GM12878 (cell line): ENCODE measurements at regions not wholly inside any gene's neighbourhood (a gene's known extent, or its start where the extent isn't known, plus 50 kb on each side); places are given as distances from the start of the nearest gene placed in this dataset.
"Not testable (repeated sequence)": the region's sequence is repeated elsewhere in the genome, so short reads cannot be mapped to it uniquely, and the experiment has no call there.

ENCODE experiments used
- ATAC-seq: fragments of 200-7000 bp; cut with Tn5 transposase; 3 replicates; pipeline ENCODE4 v1.9.1; 2020; ENCODE audit warnings: mild to moderate bottlenecking, moderate library complexity
- BruUV-seq: library from RNA; stranded (reverse); fragments of 400-500 nt; replicated peaks from 2 replicates; lab custom pipeline; 2021; lab: Mats Ljungman, UMichigan
- CTCF ChIA-PET: fragments of 300-600 bp; sonication (Branson Sonifier 250); formaldehyde crosslinking; extraction: SDS; loops from one replicate; lab custom pipeline; 2021; ENCODE audit warnings: inconsistent platforms; lab: Yijun Ruan, JAX
- POLR2A ChIA-PET: fragments of 350-600 bp; formaldehyde crosslinking; extraction: SDS; loops from one replicate; lab custom pipeline; 2021; ENCODE audit warnings: inconsistent platforms; lab: Charles Lee
- RAD21 ChIA-PET: fragments of 300-600 bp; sonication (Branson Sonifier 250); formaldehyde crosslinking; loops from one replicate; lab custom pipeline; 2023; ENCODE audit warnings: antibody characterized with exemption; ENCODE audit not compliant: unreplicated experiment; lab: Charles Lee
- SMC1A ChIA-PET: fragments of 300-600 bp; sonication (Branson Sonifier 250); formaldehyde crosslinking; loops from one replicate; lab custom pipeline; 2023; ENCODE audit not compliant: unreplicated experiment, uncharacterized antibody; lab: Charles Lee
- DNase-seq: peaks from one replicate; pipeline ENCODE4 v3.0.0-alpha.2; 2011; ENCODE audit warnings: low read depth, low spot score
- FAIRE-seq: peaks from 3 replicates; lab custom pipeline; 2011; peaks lifted over from hg19 to GRCh38; lab: Jason Lieb, UNC
- H2AFZ ChIP-seq: 2 replicates; pipeline ENCODE4 v1.6.0; 2011; ENCODE audit warnings: low read depth, low read length, control low read depth; ENCODE audit not compliant: control insufficient read depth
- H3K27ac ChIP-seq: 2 replicates; pipeline ENCODE4 v1.5.1; 2011; ENCODE audit warnings: control low read depth; ENCODE audit not compliant: control insufficient read depth, insufficient read depth
- H3K27me3 ChIP-seq, 2 experiments: replicated peaks in 1 of 2; 2 replicates each; pipeline versions ENCODE4 v1.6.0 to v1.6.1; 2011; ENCODE audit warnings: low read length in 1 of 2; ENCODE audit not compliant: control insufficient read depth in 2 of 2, insufficient read depth in 2 of 2
- H3K36me3 ChIP-seq, 2 experiments: 2 replicates each; pipeline ENCODE4 v1.5.1; 2011; ENCODE audit warnings: low read length in 1 of 2; ENCODE audit not compliant: control insufficient read depth in 2 of 2, insufficient read depth in 2 of 2
- H3K4me1 ChIP-seq: 2 replicates; pipeline ENCODE4 v1.6.1; 2011; ENCODE audit warnings: mild to moderate bottlenecking, low read length, moderate library complexity, mixed read lengths; ENCODE audit not compliant: control insufficient read depth, insufficient read depth
- H3K4me2 ChIP-seq: 2 replicates; pipeline ENCODE4 v1.6.0; 2011; ENCODE audit warnings: control low read depth; ENCODE audit not compliant: control insufficient read depth, insufficient read depth
- H3K4me3 ChIP-seq: fragments of 200-600 bp; sonication (generic); 2 replicates; pipeline ENCODE4 v1.5.1; 2016
- H3K79me2 ChIP-seq: 2 replicates; pipeline ENCODE4 v1.6.0; 2011; ENCODE audit warnings: low read length; ENCODE audit not compliant: control insufficient read depth, insufficient read depth
- H3K9ac ChIP-seq: 2 replicates; pipeline ENCODE4 v1.8.0; 2011; ENCODE audit warnings: low read length, control low read depth, mixed read lengths; ENCODE audit not compliant: control insufficient read depth, insufficient read depth
- H3K9me3 ChIP-seq: replicated peaks from 3 replicates; pipeline ENCODE4 v1.5.1; 2011; ENCODE audit warnings: mild to moderate bottlenecking, low read length; ENCODE audit not compliant: control insufficient read depth, insufficient read depth
- H4K20me1 ChIP-seq: 2 replicates; pipeline ENCODE4 v1.6.0; 2011; ENCODE audit not compliant: control insufficient read depth, insufficient read depth
- ATF2 ChIP-seq: IDR thresholded peaks from 2 replicates; pipeline ENCODE4 v1.6.1; 2012; ENCODE audit warnings: low read length, inconsistent platforms
- BACH1 ChIP-seq: fragments of 450-650 bp; IDR thresholded peaks from 2 replicates; pipeline ENCODE4 v1.6.1; 2017; ENCODE audit warnings: mild to moderate bottlenecking, borderline replicate concordance
- CEBPZ ChIP-seq: fragments of 150-350 bp; IDR thresholded peaks from 2 replicates; pipeline ENCODE4 v1.6.1; 2016; ENCODE audit warnings: low read depth, low read length
- NKRF ChIP-seq: fragments of 450-650 bp; conservative IDR thresholded peaks from 2 replicates; pipeline ENCODE4 v1.6.1; 2017; ENCODE audit warnings: mild to moderate bottlenecking, moderate library complexity
- PAX8 ChIP-seq: fragments of 450-650 bp; IDR thresholded peaks from 2 replicates; pipeline ENCODE4 v1.6.1; 2017; ENCODE audit warnings: mild to moderate bottlenecking, moderate library complexity
- TBL1XR1 ChIP-seq: IDR thresholded peaks from 2 replicates; pipeline ENCODE4 v1.6.1; 2012; ENCODE audit warnings: low read depth, low read length, improper control_type of control experiment
- TCF12 ChIP-seq: IDR thresholded peaks from 2 replicates; pipeline ENCODE4 v1.6.1; 2011; ENCODE audit warnings: low read depth, mild to moderate bottlenecking, low read length
- WGBS: methylation state at CpG from one replicate; pipeline ENCODE4 v1.1.6; 2016; ENCODE audit warnings: low lambda C conversion rate; ENCODE audit not compliant: insufficient replicate concordance, insufficient coverage; ENCODE audit errors: missing lambda C conversion rate; 5-methylcytosine and 5-hydroxymethylcytosine counted together
- in situ Hi-C: fragments of 300-500 bp; cut with MboI; formaldehyde crosslinking; loops from 9 replicates; pipeline ENCODE4 v1.14.3; 2018; ENCODE audit warnings: mixed read lengths
- intact Hi-C: fragments of 100-400 bp; cut with micrococcal nuclease; formaldehyde crosslinking; loops from one replicate; pipeline ENCODE4 v1.14.2; 2022; ENCODE audit not compliant: unreplicated experiment
- TF ChIP-seq, protein P1 (sequence below): IDR thresholded peaks from 2 replicates; pipeline ENCODE4 v1.6.1; 2012; ENCODE audit warnings: improper control_type of control experiment, low read depth, low read length; ENCODE audit not compliant: insufficient replicate concordance

DNA sequence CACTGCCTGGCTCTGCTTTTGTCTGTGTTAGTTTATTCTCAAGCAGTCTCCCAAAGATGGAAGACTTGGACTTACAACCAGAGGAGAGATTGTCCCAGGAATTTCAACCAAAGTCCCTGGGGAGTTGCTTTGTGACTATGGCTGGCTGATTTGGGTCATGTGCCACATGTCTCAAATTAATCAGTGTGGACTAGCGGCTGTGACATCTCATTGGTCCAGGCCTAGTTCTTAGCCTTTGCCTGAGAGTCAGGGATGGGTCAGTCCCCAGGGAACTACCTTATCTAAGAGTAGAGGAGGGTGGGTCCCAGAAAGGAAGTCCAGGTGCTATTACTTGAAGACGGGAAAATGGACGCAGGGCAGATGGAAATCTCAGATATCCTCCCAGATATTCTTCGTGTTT is 217.1 kb downstream of the ACKR3 start (continued):
- TF ChIP-seq ATF2, result no peak
- TF ChIP-seq TCF12, result no peak
- no peak for TF ChIP-seq BACH1
- no peak for TF ChIP-seq TBL1XR1
- TF ChIP-seq NKRF, result no peak
- TF ChIP-seq, protein P1, sequence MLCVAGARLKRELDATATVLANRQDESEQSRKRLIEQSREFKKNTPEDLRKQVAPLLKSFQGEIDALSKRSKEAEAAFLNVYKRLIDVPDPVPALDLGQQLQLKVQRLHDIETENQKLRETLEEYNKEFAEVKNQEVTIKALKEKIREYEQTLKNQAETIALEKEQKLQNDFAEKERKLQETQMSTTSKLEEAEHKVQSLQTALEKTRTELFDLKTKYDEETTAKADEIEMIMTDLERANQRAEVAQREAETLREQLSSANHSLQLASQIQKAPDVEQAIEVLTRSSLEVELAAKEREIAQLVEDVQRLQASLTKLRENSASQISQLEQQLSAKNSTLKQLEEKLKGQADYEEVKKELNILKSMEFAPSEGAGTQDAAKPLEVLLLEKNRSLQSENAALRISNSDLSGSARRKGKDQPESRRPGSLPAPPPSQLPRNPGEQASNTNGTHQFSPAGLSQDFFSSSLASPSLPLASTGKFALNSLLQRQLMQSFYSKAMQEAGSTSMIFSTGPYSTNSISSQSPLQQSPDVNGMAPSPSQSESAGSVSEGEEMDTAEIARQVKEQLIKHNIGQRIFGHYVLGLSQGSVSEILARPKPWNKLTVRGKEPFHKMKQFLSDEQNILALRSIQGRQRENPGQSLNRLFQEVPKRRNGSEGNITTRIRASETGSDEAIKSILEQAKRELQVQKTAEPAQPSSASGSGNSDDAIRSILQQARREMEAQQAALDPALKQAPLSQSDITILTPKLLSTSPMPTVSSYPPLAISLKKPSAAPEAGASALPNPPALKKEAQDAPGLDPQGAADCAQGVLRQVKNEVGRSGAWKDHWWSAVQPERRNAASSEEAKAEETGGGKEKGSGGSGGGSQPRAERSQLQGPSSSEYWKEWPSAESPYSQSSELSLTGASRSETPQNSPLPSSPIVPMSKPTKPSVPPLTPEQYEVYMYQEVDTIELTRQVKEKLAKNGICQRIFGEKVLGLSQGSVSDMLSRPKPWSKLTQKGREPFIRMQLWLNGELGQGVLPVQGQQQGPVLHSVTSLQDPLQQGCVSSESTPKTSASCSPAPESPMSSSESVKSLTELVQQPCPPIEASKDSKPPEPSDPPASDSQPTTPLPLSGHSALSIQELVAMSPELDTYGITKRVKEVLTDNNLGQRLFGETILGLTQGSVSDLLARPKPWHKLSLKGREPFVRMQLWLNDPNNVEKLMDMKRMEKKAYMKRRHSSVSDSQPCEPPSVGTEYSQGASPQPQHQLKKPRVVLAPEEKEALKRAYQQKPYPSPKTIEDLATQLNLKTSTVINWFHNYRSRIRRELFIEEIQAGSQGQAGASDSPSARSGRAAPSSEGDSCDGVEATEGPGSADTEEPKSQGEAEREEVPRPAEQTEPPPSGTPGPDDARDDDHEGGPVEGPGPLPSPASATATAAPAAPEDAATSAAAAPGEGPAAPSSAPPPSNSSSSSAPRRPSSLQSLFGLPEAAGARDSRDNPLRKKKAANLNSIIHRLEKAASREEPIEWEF, result no peak
- no peak for TF ChIP-seq PAX8
- no peak for TF ChIP-seq CEBPZ
- TF ChIP-seq, all 136 proteins: peak for 0

GRCh38 chr2:236787376-236787775 is 217.8 kb downstream of the ACKR3 start:
- in situ Hi-C loops, H4K20me1 ChIP-seq, FAIRE-seq, H3K36me3 ChIP-seq, H3K4me2 ChIP-seq, H3K27me3 ChIP-seq, H3K9ac ChIP-seq, RAD21 ChIA-PET, H3K4me3 ChIP-seq, DNase-seq, H3K9me3 ChIP-seq, POLR2A ChIA-PET, ATAC-seq, H3K27ac ChIP-seq, SMC1A ChIA-PET, H3K79me2 ChIP-seq, H2AFZ ChIP-seq, CTCF ChIA-PET, BruUV-seq, intact Hi-C loops, H3K4me1 ChIP-seq: not testable (repeated sequence)
- WGBS, result 30% methylated on average over 5 of the region's 5 CpGs
